MM.1S (cell line): ENCODE measurements at regions not wholly inside any gene's neighbourhood (a gene's known extent, or its start where the extent isn't known, plus 50 kb on each side); places are given as distances from the start of the nearest gene placed in this dataset.

ENCODE experiments used
- DNase-seq: peaks from one replicate; pipeline ENCODE4 v3.0.0-alpha.2; 2015
- H2AFZ ChIP-seq: fragments of 300-600 bp; sonication (generic); 2 replicates; pipeline ENCODE4 v1.6.0; 2016; ENCODE audit warnings: antibody characterized with exemption, low read length
- H3F3A ChIP-seq: fragments of 300-600 bp; sonication (generic); 2 replicates; pipeline ENCODE4 v1.6.1; 2016; ENCODE audit warnings: mild to moderate bottlenecking, antibody characterized with exemption, low read length, moderate library complexity, mixed read lengths; ENCODE audit not compliant: insufficient read depth
- H3K27ac ChIP-seq: fragments of 300-600 bp; sonication (generic); 2 replicates; pipeline ENCODE4 v1.5.1; 2016; ENCODE audit warnings: mild to moderate bottlenecking, low read length
- H3K27me3 ChIP-seq: fragments of 300-600 bp; sonication (generic); replicated peaks from 2 replicates; pipeline ENCODE4 v1.6.0; 2016; ENCODE audit warnings: low read length; ENCODE audit not compliant: insufficient read depth
- H3K36me3 ChIP-seq: fragments of 300-600 bp; sonication (generic); replicated peaks from 2 replicates; pipeline ENCODE4 v1.6.1; 2016; ENCODE audit warnings: mild to moderate bottlenecking, low read length, mixed read lengths; ENCODE audit not compliant: insufficient read depth
- H3K4me1 ChIP-seq: fragments of 300-600 bp; sonication (generic); 2 replicates; pipeline ENCODE4 v1.6.1; 2016; ENCODE audit warnings: low read length, mixed read lengths
- H3K4me2 ChIP-seq: fragments of 300-600 bp; sonication (generic); 2 replicates; pipeline ENCODE4 v1.6.0; 2016; ENCODE audit warnings: low read depth, low read length
- H3K4me3 ChIP-seq: fragments of 300-600 bp; sonication (generic); 2 replicates; pipeline ENCODE4 v1.5.1; 2016; ENCODE audit warnings: low read length, mixed read lengths
- H3K79me2 ChIP-seq: fragments of 300-600 bp; sonication (generic); 2 replicates; pipeline ENCODE4 v1.6.1; 2016; ENCODE audit warnings: mixed run types, low read length, mixed read lengths
- H3K9ac ChIP-seq: fragments of 300-600 bp; sonication (generic); 2 replicates; pipeline ENCODE4 v1.6.1; 2016; ENCODE audit warnings: low read length, mixed read lengths
- H3K9me2 ChIP-seq: fragments of 300-600 bp; sonication (generic); replicated peaks from 2 replicates; pipeline ENCODE4 v1.6.1; 2016; ENCODE audit warnings: mild to moderate bottlenecking, low read length, mixed read lengths; ENCODE audit not compliant: insufficient read depth
- H3K9me3 ChIP-seq: fragments of 300-600 bp; sonication (generic); replicated peaks from 2 replicates; pipeline ENCODE4 v1.6.1; 2016; ENCODE audit warnings: mild to moderate bottlenecking, low read length, mixed read lengths; ENCODE audit not compliant: insufficient read depth
- H4K20me1 ChIP-seq: fragments of 300-600 bp; sonication (generic); 2 replicates; pipeline ENCODE4 v1.6.1; 2016; ENCODE audit warnings: mild to moderate bottlenecking, low read length, moderate library complexity, mixed read lengths; ENCODE audit not compliant: insufficient read depth
- EZH2 ChIP-seq: fragments of 300-600 bp; sonication (generic); optimal IDR thresholded peaks from 2 replicates; pipeline ENCODE3; 2017; ENCODE audit warnings: low read depth, mild to moderate bottlenecking, antibody characterized with exemption, low read length, mixed read lengths
- EZH2phosphoT487 ChIP-seq: fragments of 300-600 bp; sonication (generic); IDR thresholded peaks from 2 replicates; pipeline ENCODE4 v1.6.1; 2018; ENCODE audit warnings: antibody characterized with exemption, low read length
- TF ChIP-seq, protein P1 (sequence below): fragments of 300-600 bp; sonication (generic); IDR thresholded peaks from 2 replicates; pipeline ENCODE4 v1.5.1; 2016; ENCODE audit warnings: antibody characterized with exemption, low read length, mixed read lengths

DNA sequence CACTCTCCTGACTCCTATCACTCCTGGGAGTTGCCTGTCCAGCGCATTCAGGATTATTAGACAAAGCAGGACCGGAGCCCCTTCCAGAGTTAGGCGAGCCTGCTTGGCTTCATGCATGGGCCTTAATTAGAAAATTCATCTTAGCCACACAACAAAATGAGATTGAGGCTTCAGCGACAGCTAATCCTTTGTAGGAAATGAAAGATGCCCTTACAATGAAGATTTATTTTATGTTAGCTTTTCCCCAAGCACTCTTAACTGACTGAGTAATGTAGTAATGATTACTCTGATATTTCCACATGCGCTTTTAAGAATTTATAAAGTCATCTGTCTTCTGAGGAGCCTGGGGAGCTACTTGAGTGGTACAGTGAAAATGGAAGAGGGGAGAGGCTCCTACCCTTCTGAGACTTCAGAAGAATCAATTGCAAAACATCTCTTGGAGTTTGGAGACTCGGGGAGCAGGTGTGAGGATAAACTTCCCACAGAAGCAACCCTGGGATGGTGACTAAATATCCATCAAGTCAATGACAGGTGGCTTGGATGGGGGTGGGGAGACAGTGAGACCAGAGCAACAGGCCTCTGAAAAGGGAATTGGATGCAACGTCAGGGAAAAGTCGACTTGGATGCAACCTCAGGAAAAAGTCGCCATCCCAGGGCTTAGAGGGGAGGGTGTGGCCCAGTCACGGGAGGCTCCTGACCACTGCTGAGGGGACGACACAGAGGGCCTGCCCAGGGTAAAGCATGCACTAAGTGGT lies 434.5 kb upstream of the B3GAT1 start:
- no peak overlapping the region for H3K9ac ChIP-seq
- H3K27me3 ChIP-seq: no peaks in the 10 kb centered on the region
- TF ChIP-seq EZH2: no peak
- TF ChIP-seq, protein P1, sequence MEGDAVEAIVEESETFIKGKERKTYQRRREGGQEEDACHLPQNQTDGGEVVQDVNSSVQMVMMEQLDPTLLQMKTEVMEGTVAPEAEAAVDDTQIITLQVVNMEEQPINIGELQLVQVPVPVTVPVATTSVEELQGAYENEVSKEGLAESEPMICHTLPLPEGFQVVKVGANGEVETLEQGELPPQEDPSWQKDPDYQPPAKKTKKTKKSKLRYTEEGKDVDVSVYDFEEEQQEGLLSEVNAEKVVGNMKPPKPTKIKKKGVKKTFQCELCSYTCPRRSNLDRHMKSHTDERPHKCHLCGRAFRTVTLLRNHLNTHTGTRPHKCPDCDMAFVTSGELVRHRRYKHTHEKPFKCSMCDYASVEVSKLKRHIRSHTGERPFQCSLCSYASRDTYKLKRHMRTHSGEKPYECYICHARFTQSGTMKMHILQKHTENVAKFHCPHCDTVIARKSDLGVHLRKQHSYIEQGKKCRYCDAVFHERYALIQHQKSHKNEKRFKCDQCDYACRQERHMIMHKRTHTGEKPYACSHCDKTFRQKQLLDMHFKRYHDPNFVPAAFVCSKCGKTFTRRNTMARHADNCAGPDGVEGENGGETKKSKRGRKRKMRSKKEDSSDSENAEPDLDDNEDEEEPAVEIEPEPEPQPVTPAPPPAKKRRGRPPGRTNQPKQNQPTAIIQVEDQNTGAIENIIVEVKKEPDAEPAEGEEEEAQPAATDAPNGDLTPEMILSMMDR: no peak
- no peak for TF ChIP-seq EZH2phosphoT487
- H3K4me1 ChIP-seq: no peaks in the 10 kb centered on the region
- no peak overlapping the region for H3K27ac ChIP-seq
- no peak for DNase-seq
- H3F3A ChIP-seq: no peaks in the 10 kb centered on the region
- H3K9me3 ChIP-seq: no peaks in the 10 kb centered on the region; the same call in 1 of the 2 replicates
- H3K36me3 ChIP-seq: no peaks in the 10 kb centered on the region
- no peak overlapping the region for H3K4me2 ChIP-seq
- H3K9me2 ChIP-seq: no peaks in the 10 kb centered on the region
- no peaks in the 10 kb centered on the region for H4K20me1 ChIP-seq
- no peaks in the 10 kb centered on the region for H3K79me2 ChIP-seq
- H2AFZ ChIP-seq: no peak overlapping the region
- no peak overlapping the region for H3K4me3 ChIP-seq

DNA sequence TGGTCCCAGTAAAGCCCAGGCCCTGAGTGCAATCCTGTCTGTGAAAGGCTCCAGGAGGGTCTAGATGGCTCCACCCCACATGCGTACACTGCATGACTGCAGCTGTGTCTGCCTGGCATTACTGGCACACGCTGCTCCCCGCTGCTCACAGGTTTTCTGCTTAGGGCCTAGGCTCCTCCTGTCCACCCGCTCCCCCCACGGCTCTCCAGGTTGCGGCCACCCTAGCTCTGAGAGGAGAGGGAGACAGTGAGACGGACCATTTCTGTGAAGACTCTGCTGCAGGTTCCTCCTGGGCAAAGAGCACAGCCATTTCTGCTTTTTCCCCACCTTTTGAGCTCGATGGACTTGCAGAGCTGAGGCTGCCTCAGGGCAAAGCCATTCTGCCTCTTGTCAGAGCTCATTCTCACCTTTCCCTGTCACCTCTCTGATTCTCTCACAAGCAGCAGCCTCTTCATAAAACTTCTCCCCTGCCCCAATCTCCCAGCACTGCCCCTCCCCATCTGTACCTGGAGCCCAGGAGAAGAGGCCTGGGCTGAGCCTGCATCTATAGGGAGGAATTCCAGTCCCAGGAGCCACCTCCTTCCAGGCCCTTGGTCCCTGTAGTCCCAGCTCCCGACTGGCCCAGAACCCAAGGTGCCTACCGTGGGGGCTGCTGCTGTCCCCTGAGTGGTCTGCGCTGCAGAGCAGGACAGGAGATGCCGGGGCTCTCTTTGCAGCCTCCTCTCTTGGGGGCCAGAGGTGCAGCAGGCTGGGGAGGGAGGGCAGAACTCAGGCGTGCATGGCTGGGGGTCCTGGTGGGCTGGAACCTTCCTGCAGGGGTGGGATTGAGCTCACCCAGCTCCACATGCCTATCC lies 433.7 kb upstream of the B3GAT1 start:
- H4K20me1 ChIP-seq: no peaks in the 10 kb centered on the region
- no peak overlapping the region for H2AFZ ChIP-seq
- no peaks in the 10 kb centered on the region for H3K4me1 ChIP-seq
- H3K9me2 ChIP-seq: no peaks in the 10 kb centered on the region
- H3K4me3 ChIP-seq: no peak overlapping the region
- H3K79me2 ChIP-seq: no peaks in the 10 kb centered on the region
- H3K4me2 ChIP-seq: no peak overlapping the region
- TF ChIP-seq, protein P1: no peak
- TF ChIP-seq EZH2: no peak
- no peak for TF ChIP-seq EZH2phosphoT487
- H3K9ac ChIP-seq: no peak overlapping the region
- H3K27me3 ChIP-seq: no peaks in the 10 kb centered on the region
- no peak overlapping the region for H3K27ac ChIP-seq
- no peaks in the 10 kb centered on the region; the same call in 1 of the 2 replicates for H3K9me3 ChIP-seq
- no peak for DNase-seq
- no peaks in the 10 kb centered on the region for H3F3A ChIP-seq
- no peaks in the 10 kb centered on the region for H3K36me3 ChIP-seq

DNA sequence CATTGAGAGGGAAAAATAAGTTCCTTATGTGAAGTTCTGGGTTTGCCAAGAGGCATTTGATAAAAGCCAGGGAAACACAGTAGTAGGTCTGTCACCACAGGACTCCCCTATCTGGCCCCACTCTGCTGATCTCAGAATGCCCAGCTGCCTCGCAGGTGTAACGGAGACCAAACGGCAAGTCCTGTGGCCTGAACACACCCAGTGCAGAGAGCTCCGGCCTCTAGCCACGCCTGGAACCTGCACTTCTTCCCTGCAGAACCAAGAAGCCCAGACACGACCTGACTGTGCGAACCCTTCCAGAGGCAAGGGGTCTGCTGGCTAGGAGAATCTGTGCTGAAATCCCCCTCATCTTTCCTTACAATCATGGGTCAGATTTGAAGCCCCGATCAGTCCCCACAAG lies 432.8 kb upstream of the B3GAT1 start:
- Histone ChIP-seq H3K36me3 (no peaks in the 10 kb centered on the region), H3K79me2 (no peaks in the 10 kb centered on the region), H3K9ac (no peak overlapping the region), H3K9me3 (no peaks in the 10 kb centered on the region; the same call in 1 of the 2 replicates), H3K27me3 (no peaks in the 10 kb centered on the region), H3K27ac (no peak overlapping the region), H3K4me1 (no peaks in the 10 kb centered on the region), H3K9me2 (no peaks in the 10 kb centered on the region), H3K4me2 (no peak overlapping the region), H3F3A (no peaks in the 10 kb centered on the region), H3K4me3 (no peak overlapping the region), H4K20me1 (no peaks in the 10 kb centered on the region), H2AFZ (no peak overlapping the region)
- no peak for DNase-seq
- TF ChIP-seq, protein P1: no peak
- TF ChIP-seq EZH2 (no peak), EZH2phosphoT487 (no peak)
